SU-DHL-6 (cell line): ENCODE measurements at regions not wholly inside any gene's neighbourhood (a gene's known extent, or its start where the extent isn't known, plus 50 kb on each side); places are given as distances from the start of the nearest gene placed in this dataset.
"Not testable (repeated sequence)": the region's sequence is repeated elsewhere in the genome, so short reads cannot be mapped to it uniquely, and the experiment has no call there.

Experiments used
- EZH2phosphoT487 ChIP-seq: fragments of 200-600 bp; sonication (generic), shearing (Covaris generic); conservative IDR thresholded peaks from 2 replicates; pipeline ENCODE4 v1.6.1; 2018; ENCODE audit warnings: mild to moderate bottlenecking, antibody characterized with exemption, low read length, moderate library complexity, mixed read lengths
- TF ChIP-seq, protein P1 (sequence below): fragments of 200-600 bp; sonication (generic); IDR thresholded peaks from one replicate; pipeline ENCODE4 v1.5.1; 2017; ENCODE audit warnings: antibody characterized with exemption, mild to moderate bottlenecking, low read length, moderate library complexity; ENCODE audit not compliant: insufficient read depth, poor library complexity, severe bottlenecking

- TF ChIP-seq, protein P1, sequence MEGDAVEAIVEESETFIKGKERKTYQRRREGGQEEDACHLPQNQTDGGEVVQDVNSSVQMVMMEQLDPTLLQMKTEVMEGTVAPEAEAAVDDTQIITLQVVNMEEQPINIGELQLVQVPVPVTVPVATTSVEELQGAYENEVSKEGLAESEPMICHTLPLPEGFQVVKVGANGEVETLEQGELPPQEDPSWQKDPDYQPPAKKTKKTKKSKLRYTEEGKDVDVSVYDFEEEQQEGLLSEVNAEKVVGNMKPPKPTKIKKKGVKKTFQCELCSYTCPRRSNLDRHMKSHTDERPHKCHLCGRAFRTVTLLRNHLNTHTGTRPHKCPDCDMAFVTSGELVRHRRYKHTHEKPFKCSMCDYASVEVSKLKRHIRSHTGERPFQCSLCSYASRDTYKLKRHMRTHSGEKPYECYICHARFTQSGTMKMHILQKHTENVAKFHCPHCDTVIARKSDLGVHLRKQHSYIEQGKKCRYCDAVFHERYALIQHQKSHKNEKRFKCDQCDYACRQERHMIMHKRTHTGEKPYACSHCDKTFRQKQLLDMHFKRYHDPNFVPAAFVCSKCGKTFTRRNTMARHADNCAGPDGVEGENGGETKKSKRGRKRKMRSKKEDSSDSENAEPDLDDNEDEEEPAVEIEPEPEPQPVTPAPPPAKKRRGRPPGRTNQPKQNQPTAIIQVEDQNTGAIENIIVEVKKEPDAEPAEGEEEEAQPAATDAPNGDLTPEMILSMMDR = not testable (repeated sequence)
- not testable (repeated sequence) for TF ChIP-seq EZH2phosphoT487
Observed at GRCh38 chr5:53268241-53268640, 158.7 kb upstream of the MOCS2 start.
